Uterus (tissue), 2 donors: ENCODE measurements at regions not wholly inside any gene's neighbourhood (a gene's known extent, or its start where the extent isn't known, plus 50 kb on each side); places are given as distances from the start of the nearest gene placed in this dataset.

Experiments
- CTCF ChIP-seq, 4 experiments: fragments of 200-600 bp in 2 of 4; fragments of 450-650 bp in 2 of 4; sonication (generic) in 2 of 4; IDR thresholded peaks; one replicate each; pipeline ENCODE4 v1.5.1; 2016 to 2019; ENCODE audit warnings: antibody characterized with exemption in 4 of 4, mild to moderate bottlenecking in 2 of 4, moderate library complexity in 1 of 4
- POLR2A ChIP-seq, 2 donors: fragments of 450-650 bp; IDR thresholded peaks; one replicate each; pipeline ENCODE4 v1.6.1; 2016; ENCODE audit warnings: antibody characterized with exemption in 2 of 2, mild to moderate bottlenecking in 1 of 2, moderate library complexity in 1 of 2

- TF ChIP-seq CTCF (IDR thresholded peaks at IDR 0.05) (no peak), POLR2A (IDR thresholded peaks at IDR 0.05) (no peak)
Observed at GRCh38 chr1:188769181-188769580, 1708.5 kb downstream of the BRINP3 start.
